HepG2 (cell line): ENCODE measurements at regions not wholly inside any gene's neighbourhood (a gene's known extent, or its start where the extent isn't known, plus 50 kb on each side); places are given as distances from the start of the nearest gene placed in this dataset.

Experiments used
- KDM6A ChIP-seq: IDR thresholded peaks from 2 replicates; pipeline ENCODE4 v1.6.1; 2016; ENCODE audit warnings: low read depth
- ZNF207 ChIP-seq: fragments of 450-650 bp; IDR thresholded peaks from 2 replicates; pipeline ENCODE4 v1.6.1; 2016; ENCODE audit warnings: antibody characterized with exemption, borderline replicate concordance
- TF ChIP-seq, protein P1 (sequence below): sonication (generic); formaldehyde crosslinking; IDR thresholded peaks from 2 replicates; pipeline ENCODE4 v1.4.0; 2020; ENCODE audit warnings: missing genetic modification reagents, mild to moderate bottlenecking, borderline replicate concordance
- TF ChIP-seq, protein P2 (sequence below), 2 experiments: fragments of 450-650 bp in 1 of 2; sonication (generic) in 1 of 2; formaldehyde crosslinking in 1 of 2; IDR thresholded peaks; 2 replicates each; pipeline versions ENCODE4 v1.6.1 to v1.8.0; 2016 to 2022; ENCODE audit warnings: antibody characterized with exemption in 1 of 2, mild to moderate bottlenecking in 1 of 2, missing genetic modification reagents in 1 of 2
- TF ChIP-seq, protein P3 (sequence below): sonication (generic); formaldehyde crosslinking; IDR thresholded peaks from 2 replicates; pipeline ENCODE4 v1.4.0; 2020; ENCODE audit warnings: missing genetic modification reagents, borderline replicate concordance
- TF ChIP-seq, protein P4 (sequence below): sonication (generic); formaldehyde crosslinking; IDR thresholded peaks from 2 replicates; pipeline ENCODE4 v1.8.1; 2023; ENCODE audit warnings: missing genetic modification reagents, mild to moderate bottlenecking, borderline replicate concordance
- TF ChIP-seq, protein P5 (sequence below): IDR thresholded peaks from 2 replicates; pipeline ENCODE4 v1.4.0; 2020; ENCODE audit warnings: mild to moderate bottlenecking, missing genetic modification reagents

DNA sequence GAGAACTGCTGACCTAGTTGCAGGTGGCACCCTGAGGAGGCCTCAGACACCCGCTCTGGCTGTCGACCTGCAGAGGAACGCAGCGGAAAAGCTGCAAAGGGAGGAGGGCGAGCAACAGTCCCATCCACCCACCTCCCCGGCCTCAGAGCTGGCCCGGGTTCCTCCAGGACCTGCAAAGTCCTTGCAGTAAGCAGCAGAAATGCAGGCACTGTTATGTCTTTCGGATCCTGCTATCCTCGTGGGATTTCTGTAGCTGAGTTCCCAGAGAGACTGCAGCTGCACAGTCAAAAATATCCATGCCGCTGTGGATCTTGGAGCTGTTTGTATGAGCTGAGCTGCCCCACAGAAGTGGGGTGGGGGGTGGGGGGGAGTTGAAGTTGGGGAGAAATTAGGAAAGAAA lies 251.3 kb downstream of the ANKRD60 start (continued):
- TF ChIP-seq, protein P1, sequence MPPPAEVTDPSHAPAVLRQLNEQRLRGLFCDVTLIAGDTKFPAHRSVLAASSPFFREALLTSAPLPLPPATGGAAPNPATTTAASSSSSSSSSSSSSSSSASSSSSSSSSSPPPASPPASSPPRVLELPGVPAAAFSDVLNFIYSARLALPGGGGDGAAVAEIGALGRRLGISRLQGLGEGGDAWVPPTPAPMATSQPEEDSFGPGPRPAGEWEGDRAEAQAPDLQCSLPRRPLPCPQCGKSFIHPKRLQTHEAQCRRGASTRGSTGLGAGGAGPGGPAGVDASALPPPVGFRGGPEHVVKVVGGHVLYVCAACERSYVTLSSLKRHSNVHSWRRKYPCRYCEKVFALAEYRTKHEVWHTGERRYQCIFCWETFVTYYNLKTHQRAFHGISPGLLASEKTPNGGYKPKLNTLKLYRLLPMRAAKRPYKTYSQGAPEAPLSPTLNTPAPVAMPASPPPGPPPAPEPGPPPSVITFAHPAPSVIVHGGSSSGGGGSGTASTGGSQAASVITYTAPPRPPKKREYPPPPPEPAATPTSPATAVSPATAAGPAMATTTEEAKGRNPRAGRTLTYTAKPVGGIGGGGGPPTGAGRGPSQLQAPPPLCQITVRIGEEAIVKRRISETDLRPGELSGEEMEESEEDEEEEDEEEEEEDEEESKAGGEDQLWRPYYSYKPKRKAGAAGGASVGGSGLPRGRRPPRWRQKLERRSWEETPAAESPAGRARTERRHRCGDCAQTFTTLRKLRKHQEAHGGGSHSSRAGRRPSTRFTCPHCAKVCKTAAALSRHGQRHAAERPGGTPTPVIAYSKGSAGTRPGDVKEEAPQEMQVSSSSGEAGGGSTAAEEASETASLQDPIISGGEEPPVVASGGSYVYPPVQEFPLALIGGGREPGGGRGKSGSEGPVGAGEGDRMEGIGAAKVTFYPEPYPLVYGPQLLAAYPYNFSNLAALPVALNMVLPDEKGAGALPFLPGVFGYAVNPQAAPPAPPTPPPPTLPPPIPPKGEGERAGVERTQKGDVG (CRISPR knock-in tag): no peak
- TF ChIP-seq, protein P2, sequence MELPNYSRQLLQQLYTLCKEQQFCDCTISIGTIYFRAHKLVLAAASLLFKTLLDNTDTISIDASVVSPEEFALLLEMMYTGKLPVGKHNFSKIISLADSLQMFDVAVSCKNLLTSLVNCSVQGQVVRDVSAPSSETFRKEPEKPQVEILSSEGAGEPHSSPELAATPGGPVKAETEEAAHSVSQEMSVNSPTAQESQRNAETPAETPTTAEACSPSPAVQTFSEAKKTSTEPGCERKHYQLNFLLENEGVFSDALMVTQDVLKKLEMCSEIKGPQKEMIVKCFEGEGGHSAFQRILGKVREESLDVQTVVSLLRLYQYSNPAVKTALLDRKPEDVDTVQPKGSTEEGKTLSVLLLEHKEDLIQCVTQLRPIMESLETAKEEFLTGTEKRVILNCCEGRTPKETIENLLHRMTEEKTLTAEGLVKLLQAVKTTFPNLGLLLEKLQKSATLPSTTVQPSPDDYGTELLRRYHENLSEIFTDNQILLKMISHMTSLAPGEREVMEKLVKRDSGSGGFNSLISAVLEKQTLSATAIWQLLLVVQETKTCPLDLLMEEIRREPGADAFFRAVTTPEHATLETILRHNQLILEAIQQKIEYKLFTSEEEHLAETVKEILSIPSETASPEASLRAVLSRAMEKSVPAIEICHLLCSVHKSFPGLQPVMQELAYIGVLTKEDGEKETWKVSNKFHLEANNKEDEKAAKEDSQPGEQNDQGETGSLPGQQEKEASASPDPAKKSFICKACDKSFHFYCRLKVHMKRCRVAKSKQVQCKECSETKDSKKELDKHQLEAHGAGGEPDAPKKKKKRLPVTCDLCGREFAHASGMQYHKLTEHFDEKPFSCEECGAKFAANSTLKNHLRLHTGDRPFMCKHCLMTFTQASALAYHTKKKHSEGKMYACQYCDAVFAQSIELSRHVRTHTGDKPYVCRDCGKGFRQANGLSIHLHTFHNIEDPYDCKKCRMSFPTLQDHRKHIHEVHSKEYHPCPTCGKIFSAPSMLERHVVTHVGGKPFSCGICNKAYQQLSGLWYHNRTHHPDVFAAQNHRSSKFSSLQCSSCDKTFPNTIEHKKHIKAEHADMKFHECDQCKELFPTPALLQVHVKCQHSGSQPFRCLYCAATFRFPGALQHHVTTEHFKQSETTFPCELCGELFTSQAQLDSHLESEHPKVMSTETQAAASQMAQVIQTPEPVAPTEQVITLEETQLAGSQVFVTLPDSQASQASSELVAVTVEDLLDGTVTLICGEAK (IDR thresholded peaks at IDR 0.05): no peak
- TF ChIP-seq, protein P2 (CRISPR knock-in tag; IDR thresholded peaks at IDR 0.05): no peak
- TF ChIP-seq ZNF207: no peak
- TF ChIP-seq, protein P3, sequence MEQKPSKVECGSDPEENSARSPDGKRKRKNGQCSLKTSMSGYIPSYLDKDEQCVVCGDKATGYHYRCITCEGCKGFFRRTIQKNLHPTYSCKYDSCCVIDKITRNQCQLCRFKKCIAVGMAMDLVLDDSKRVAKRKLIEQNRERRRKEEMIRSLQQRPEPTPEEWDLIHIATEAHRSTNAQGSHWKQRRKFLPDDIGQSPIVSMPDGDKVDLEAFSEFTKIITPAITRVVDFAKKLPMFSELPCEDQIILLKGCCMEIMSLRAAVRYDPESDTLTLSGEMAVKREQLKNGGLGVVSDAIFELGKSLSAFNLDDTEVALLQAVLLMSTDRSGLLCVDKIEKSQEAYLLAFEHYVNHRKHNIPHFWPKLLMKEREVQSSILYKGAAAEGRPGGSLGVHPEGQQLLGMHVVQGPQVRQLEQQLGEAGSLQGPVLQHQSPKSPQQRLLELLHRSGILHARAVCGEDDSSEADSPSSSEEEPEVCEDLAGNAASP (CRISPR knock-in tag): no peak
- TF ChIP-seq, protein P4, sequence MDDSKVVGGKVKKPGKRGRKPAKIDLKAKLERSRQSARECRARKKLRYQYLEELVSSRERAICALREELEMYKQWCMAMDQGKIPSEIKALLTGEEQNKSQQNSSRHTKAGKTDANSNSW: no peak
- TF ChIP-seq, protein P5, sequence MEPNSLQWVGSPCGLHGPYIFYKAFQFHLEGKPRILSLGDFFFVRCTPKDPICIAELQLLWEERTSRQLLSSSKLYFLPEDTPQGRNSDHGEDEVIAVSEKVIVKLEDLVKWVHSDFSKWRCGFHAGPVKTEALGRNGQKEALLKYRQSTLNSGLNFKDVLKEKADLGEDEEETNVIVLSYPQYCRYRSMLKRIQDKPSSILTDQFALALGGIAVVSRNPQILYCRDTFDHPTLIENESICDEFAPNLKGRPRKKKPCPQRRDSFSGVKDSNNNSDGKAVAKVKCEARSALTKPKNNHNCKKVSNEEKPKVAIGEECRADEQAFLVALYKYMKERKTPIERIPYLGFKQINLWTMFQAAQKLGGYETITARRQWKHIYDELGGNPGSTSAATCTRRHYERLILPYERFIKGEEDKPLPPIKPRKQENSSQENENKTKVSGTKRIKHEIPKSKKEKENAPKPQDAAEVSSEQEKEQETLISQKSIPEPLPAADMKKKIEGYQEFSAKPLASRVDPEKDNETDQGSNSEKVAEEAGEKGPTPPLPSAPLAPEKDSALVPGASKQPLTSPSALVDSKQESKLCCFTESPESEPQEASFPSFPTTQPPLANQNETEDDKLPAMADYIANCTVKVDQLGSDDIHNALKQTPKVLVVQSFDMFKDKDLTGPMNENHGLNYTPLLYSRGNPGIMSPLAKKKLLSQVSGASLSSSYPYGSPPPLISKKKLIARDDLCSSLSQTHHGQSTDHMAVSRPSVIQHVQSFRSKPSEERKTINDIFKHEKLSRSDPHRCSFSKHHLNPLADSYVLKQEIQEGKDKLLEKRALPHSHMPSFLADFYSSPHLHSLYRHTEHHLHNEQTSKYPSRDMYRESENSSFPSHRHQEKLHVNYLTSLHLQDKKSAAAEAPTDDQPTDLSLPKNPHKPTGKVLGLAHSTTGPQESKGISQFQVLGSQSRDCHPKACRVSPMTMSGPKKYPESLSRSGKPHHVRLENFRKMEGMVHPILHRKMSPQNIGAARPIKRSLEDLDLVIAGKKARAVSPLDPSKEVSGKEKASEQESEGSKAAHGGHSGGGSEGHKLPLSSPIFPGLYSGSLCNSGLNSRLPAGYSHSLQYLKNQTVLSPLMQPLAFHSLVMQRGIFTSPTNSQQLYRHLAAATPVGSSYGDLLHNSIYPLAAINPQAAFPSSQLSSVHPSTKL (CRISPR knock-in tag): no peak
- TF ChIP-seq KDM6A (CRISPR knock-in tag): no peak
- TF ChIP-seq, all 625 proteins: peak for 0
